Upper lobe of right lung (tissue), 1 donor: ENCODE measurements at regions not wholly inside any gene's neighbourhood (a gene's known extent, or its start where the extent isn't known, plus 50 kb on each side); places are given as distances from the start of the nearest gene placed in this dataset.

ENCODE experiments used
- ATAC-seq: fragments of 200-7000 bp; cut with Tn5 transposase; one replicate; pipeline ENCODE4 v1.9.1; 2020; ENCODE audit warnings: mild to moderate bottlenecking, moderate library complexity
- DNase-seq: peaks from one replicate; pipeline ENCODE4 v3.0.0-alpha.2; 2020
- H3K27ac ChIP-seq: fragments of 200-600 bp; one replicate; pipeline ENCODE4 v1.8.0; 2022
- H3K27me3 ChIP-seq: fragments of 200-600 bp; one replicate; pipeline ENCODE4 v1.8.0; 2022; ENCODE audit warnings: mild to moderate bottlenecking
- H3K36me3 ChIP-seq: fragments of 200-600 bp; one replicate; pipeline ENCODE4 v1.8.0; 2022
- H3K4me1 ChIP-seq: fragments of 200-600 bp; one replicate; pipeline ENCODE4 v1.8.0; 2022
- H3K4me3 ChIP-seq: fragments of 200-600 bp; one replicate; pipeline ENCODE4 v1.8.0; 2022; ENCODE audit warnings: mild to moderate bottlenecking
- H3K9me3 ChIP-seq: fragments of 200-600 bp; one replicate; pipeline ENCODE4 v1.8.0; 2022
- CTCF ChIP-seq: fragments of 200-600 bp; IDR thresholded peaks from one replicate; pipeline ENCODE4 v1.8.0; 2022; ENCODE audit warnings: antibody characterized with exemption
- intact Hi-C: fragments of 100-400 bp; cut with DNase I; formaldehyde crosslinking; loops from one replicate; pipeline ENCODE4 v1.11.0; 2022
- donor health status: DM: no; HTN: yes; CAD: no; lungs with severe emphysema.

DNA sequence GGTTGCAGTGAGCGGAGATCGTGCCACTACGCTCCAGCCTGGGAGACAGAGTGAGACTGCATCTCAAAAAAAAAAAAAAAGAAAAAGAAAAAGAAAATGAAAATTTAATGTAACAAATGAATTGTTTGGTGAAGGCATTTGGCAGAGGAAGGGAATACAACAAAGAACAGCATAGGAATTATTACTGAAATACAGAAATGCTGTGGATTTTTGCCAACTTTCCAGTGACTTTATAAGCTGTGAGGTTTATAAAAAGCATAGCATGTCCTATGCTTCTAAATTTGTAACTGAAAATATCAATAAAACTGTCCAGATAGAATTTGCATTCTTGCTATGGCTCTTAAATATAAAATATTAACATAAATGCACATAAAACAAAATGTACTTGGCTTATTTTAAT lies 112.9 kb upstream of the IRS2 start:
- Histone ChIP-seq H3K27me3 (no peaks in the 10 kb centered on the region), H3K4me1 (no peaks in the 10 kb centered on the region), H3K27ac (no peak overlapping the region), H3K36me3 (no peaks in the 10 kb centered on the region), H3K9me3 (no peaks in the 10 kb centered on the region), H3K4me3 (no peak overlapping the region)
- intact Hi-C loops: no loop called here
- TF ChIP-seq CTCF: no peak
- ATAC-seq (no peak), DNase-seq (no peak)

DNA sequence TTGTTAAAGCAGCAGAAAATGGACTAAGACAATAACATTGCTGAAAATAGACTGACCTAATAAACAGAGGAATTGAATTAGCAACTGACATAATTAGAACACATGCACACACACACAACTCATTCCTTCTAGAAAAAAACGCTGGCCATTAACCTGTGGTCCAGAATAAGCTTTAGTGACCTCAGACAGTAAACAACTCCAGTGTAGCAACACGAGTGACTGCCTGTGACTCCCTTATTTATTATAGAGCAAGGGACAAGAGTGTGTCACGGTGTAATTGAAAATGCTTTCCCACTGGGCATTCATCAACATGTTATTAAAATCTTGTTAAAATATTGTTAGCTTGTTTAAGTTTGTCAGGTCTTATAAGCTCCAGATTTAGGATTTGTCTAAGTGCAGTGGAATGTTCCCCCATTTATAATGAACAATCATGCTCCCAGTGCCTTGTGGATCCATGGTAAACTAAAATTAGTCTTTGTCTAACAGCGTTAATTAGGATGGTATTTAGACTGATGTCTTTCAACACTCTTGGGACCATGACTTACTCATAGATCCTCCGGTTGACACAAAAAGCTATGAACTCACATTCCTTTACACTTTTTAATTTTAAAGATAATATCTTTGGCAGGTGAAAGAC lies 111.7 kb upstream of the IRS2 start:
- DNase-seq: no peak
- no peak for TF ChIP-seq CTCF
- no peak for ATAC-seq
- H3K36me3 ChIP-seq: no peaks in the 10 kb centered on the region
- H3K9me3 ChIP-seq: no peaks in the 10 kb centered on the region
- intact Hi-C loops: no loop called here
- H3K27me3 ChIP-seq: no peaks in the 10 kb centered on the region
- H3K4me1 ChIP-seq: no peaks in the 10 kb centered on the region
- H3K4me3 ChIP-seq: no peak overlapping the region
- H3K27ac ChIP-seq: no peak overlapping the region

GRCh38 chr13:109892101-109892500 lies 105.7 kb upstream of the IRS2 start:
- Histone ChIP-seq H3K27me3 (no peaks in the 10 kb centered on the region), H3K9me3 (no peaks in the 10 kb centered on the region), H3K4me3 (no peak overlapping the region), H3K36me3 (no peaks in the 10 kb centered on the region), H3K27ac (no peak overlapping the region), H3K4me1 (no peaks in the 10 kb centered on the region)
- no peak for TF ChIP-seq CTCF
- intact Hi-C loops: no loop called here
- DNase-seq (no peak), ATAC-seq (no peak)

DNA sequence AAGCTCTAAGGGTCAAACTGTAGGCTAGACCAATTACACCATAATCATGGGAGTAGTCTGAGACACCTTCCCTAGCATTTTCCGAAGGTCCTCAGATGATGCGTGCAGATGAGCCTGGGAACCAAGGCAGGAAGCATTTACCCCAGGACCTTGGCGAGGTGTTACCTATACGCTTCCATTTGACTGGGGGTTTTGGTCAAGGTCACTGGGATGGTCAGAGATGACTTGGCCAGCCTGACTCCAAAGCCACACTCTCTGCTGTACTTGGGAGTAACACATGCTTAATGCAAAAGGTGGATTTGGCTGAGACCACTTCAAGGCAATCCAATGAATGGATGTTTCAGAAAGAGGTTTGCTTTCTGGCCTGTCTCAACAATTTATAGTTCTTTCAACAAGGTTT lies 98.9 kb upstream of the IRS2 start:
- H3K27ac ChIP-seq: no peak overlapping the region
- intact Hi-C loops: no loop called here
- no peaks in the 10 kb centered on the region for H3K36me3 ChIP-seq
- H3K9me3 ChIP-seq: no peaks in the 10 kb centered on the region
- DNase-seq: no peak
- H3K27me3 ChIP-seq: no peaks in the 10 kb centered on the region
- no peaks in the 10 kb centered on the region for H3K4me1 ChIP-seq
- H3K4me3 ChIP-seq: no peak overlapping the region
- no peak for ATAC-seq
- no peak for TF ChIP-seq CTCF

DNA sequence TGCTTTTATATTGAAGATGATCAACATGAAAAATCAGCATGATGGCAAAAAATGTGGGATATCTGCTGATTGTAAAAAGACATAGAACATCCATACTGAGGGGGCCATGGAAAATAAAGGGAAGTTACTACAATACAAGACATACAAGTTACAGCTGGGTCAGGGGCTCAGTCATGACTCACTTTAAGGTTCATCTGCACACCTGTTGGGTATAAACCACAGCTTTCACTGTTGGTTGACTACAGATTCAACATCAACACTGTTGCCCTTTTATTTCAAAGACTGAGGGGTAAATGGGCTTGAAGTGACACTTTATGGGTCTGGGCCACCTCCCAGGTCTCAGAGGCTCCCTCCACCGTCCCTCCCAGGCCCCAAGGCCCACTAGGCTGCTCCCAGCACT lies 98.1 kb upstream of the IRS2 start:
- Histone ChIP-seq H3K27me3 (no peaks in the 10 kb centered on the region), H3K4me1 (no peaks in the 10 kb centered on the region), H3K4me3 (no peak overlapping the region), H3K27ac (no peak overlapping the region), H3K9me3 (no peaks in the 10 kb centered on the region), H3K36me3 (no peaks in the 10 kb centered on the region)
- TF ChIP-seq CTCF: no peak
- intact Hi-C loops: no loop called here
- DNase-seq (no peak), ATAC-seq (no peak)
